ENCODE measurements at regions not wholly inside any gene's neighbourhood (a gene's known extent, or its start where the extent isn't known, plus 50 kb on each side); places are given as distances from the start of the nearest gene placed in this dataset.

GRCh38 chr6:25150031-25150430, 129.1 kb upstream of the CARMIL1 start:
- TF ChIP-seq ARNTL (CRISPR knock-in tag; IDR thresholded peaks at IDR 0.05; ENCODE audit: borderline replicate concordance, low read depth) (no peak), PATZ1 (CRISPR knock-in tag; IDR thresholded peaks at IDR 0.05; ENCODE audit: borderline replicate concordance) (no peak), ZNF8 (CRISPR knock-in tag; IDR thresholded peaks at IDR 0.05) (no peak), TOX (CRISPR knock-in tag; IDR thresholded peaks at IDR 0.05; ENCODE audit: borderline replicate concordance) (no peak), ZFP3 (CRISPR knock-in tag; IDR thresholded peaks at IDR 0.05) (no peak), CSDC2 (CRISPR knock-in tag; IDR thresholded peaks at IDR 0.05) (no peak), ZFP30 (CRISPR knock-in tag; IDR thresholded peaks at IDR 0.05) (no peak), OSR1 (CRISPR knock-in tag; IDR thresholded peaks at IDR 0.05) (no peak)

Measured in SK-N-SH treated with all-trans-retinoic acid at 6 μM for 48 hours (cell line).